Transverse colon (tissue), 4 donors: ENCODE measurements at regions not wholly inside any gene's neighbourhood (a gene's known extent, or its start where the extent isn't known, plus 50 kb on each side); places are given as distances from the start of the nearest gene placed in this dataset.

Experiments used
- DNase-seq: peaks from one replicate; pipeline ENCODE4 v3.0.0-alpha.2; 2019
- H3K27ac ChIP-seq, 4 donors: fragments of 200-600 bp; sonication (generic); 2 replicates each; pipeline ENCODE4 v1.5.1; 2016 to 2018; ENCODE audit warnings: inconsistent platforms in 4 of 4
- H3K27me3 ChIP-seq: fragments of 200-600 bp; sonication (generic); 2 replicates; pipeline ENCODE4 v1.5.1; 2017; ENCODE audit warnings: inconsistent platforms
- H3K36me3 ChIP-seq, 4 donors: fragments of 200-600 bp; sonication (generic); 2 replicates each; pipeline ENCODE4 v1.5.1; 2017 to 2019; ENCODE audit warnings: inconsistent platforms in 4 of 4
- H3K4me1 ChIP-seq, 4 donors: fragments of 200-600 bp; sonication (generic); 2 replicates each; pipeline ENCODE4 v1.5.1; 2017 to 2020; ENCODE audit warnings: inconsistent platforms in 4 of 4
- H3K4me3 ChIP-seq, 4 donors: fragments of 200-600 bp; sonication (generic); 1 replicate in 1 of 4; 2 replicates in 3 of 4; pipeline versions ENCODE4 v1.5.1 to v1.6.1; 2017 to 2019; ENCODE audit warnings: inconsistent platforms in 4 of 4
- H3K9me3 ChIP-seq, 2 donors: fragments of 200-600 bp; sonication (generic); 2 replicates each; pipeline ENCODE4 v1.5.1; 2017 to 2019; ENCODE audit warnings: inconsistent platforms in 2 of 2
- CTCF ChIP-seq, 5 experiments: fragments of 200-600 bp in 3 of 5; fragments of 450-650 bp in 2 of 5; sonication (generic) in 3 of 5; IDR thresholded peaks; 1 replicate in 2 of 5; 2 replicates in 3 of 5; pipeline ENCODE4 v1.5.1; 2016 to 2017; ENCODE audit warnings: antibody characterized with exemption in 5 of 5, inconsistent platforms in 3 of 5, mild to moderate bottlenecking in 2 of 5, moderate library complexity in 1 of 5
- EP300 ChIP-seq: sonication (generic); formaldehyde crosslinking; IDR thresholded peaks from one replicate; pipeline ENCODE4 v1.6.1; 2017; ENCODE audit warnings: antibody characterized with exemption, low read depth
- POLR2A ChIP-seq: fragments of 450-650 bp; IDR thresholded peaks from one replicate; pipeline ENCODE4 v1.6.1; 2016; ENCODE audit warnings: antibody characterized with exemption, mild to moderate bottlenecking, moderate library complexity
- POLR2AphosphoS5 ChIP-seq, 3 donors: sonication (generic); formaldehyde crosslinking; IDR thresholded peaks; one replicate each; pipeline ENCODE4 v1.6.1; 2016; ENCODE audit warnings: antibody characterized with exemption in 3 of 3
- WGBS, 2 donors: methylation state at CpG; one replicate each; pipeline ENCODE4 v1.1.5; 2018; ENCODE audit warnings: low coverage in 1 of 2; 5-methylcytosine and 5-hydroxymethylcytosine counted together
- in situ Hi-C, 4 donors: fragments of 200-750 bp; cut with MboI; loops; one replicate each; pipeline versions ENCODE4 v1.15.0 to v1.15.1; 2017; ENCODE audit warnings: low sequenced_read_pairs in 3 of 4, low pct_ligation_motif_present in 1 of 4, low pct_unique_long_range_greater_than_20kb in 1 of 4
- intact Hi-C: fragments of 100-400 bp; cut with DNase I; formaldehyde crosslinking; loops from one replicate; pipeline ENCODE4 v1.15.1; 2023; ENCODE audit warnings: low total_unique reads

GRCh38 chr12:80025638-80026037, 73.7 kb upstream of the OTOGL start:
- intact Hi-C loops = no loop called here
- TF ChIP-seq CTCF (IDR thresholded peaks at IDR 0.05) (no peak), POLR2AphosphoS5 (IDR thresholded peaks at IDR 0.05) (no peak), POLR2A (no peak), EP300 (no peak)

GRCh38 chr12:80019691-80020090, 79.6 kb upstream of the OTOGL start:
- H3K27ac ChIP-seq = no peak overlapping the region
- in situ Hi-C loops = no loop called here

More at GRCh38 chr12:80025638-80026037, 73.7 kb upstream of the OTOGL start:
- Histone ChIP-seq H3K9me3 (peaks cover 3 to 5% of the 10 kb centered on the region in 2 donors), H3K4me1 (no peaks in the 10 kb centered on the region), H3K36me3 (no peaks in the 10 kb centered on the region), H3K27me3 (no peaks in the 10 kb centered on the region), H3K4me3 (no peak overlapping the region), H3K27ac (no peak overlapping the region)
- in situ Hi-C loops = no loop called here
- DNase-seq = no peak

GRCh38 chr12:80018119-80018518, 81.2 kb upstream of the OTOGL start:
- H3K36me3 ChIP-seq = no peaks in the 10 kb centered on the region
- no peaks in the 10 kb centered on the region for H3K27me3 ChIP-seq
- intact Hi-C loops = no loop called here
- peak overlapping the region; percentile 45 to 69 (median 50) for H3K27ac ChIP-seq
- no peak for DNase-seq
- WGBS, 2 donors = 65 to 75% methylated on average over 4 of the region's 4 CpGs
- H3K4me3 ChIP-seq = no peak overlapping the region
- TF ChIP-seq POLR2A (no peak), EP300 (no peak), POLR2AphosphoS5 (IDR thresholded peaks at IDR 0.05) (no peak), CTCF (IDR thresholded peaks at IDR 0.05) (no peak)
- in situ Hi-C loops = no loop called here
- H3K4me1 ChIP-seq = peaks cover 0 to 11% (median 0%) of the 10 kb centered on the region in 4 donors
- H3K9me3 ChIP-seq = no peaks in the 10 kb centered on the region

More at GRCh38 chr12:80019691-80020090, 79.6 kb upstream of the OTOGL start:
- WGBS, 2 donors = 86 to 87% methylated on average over 3 to 5 of the region's 5 CpGs
- Histone ChIP-seq H3K4me1 (peaks cover 0 to 11% (median 0%) of the 10 kb centered on the region in 4 donors), H3K36me3 (no peaks in the 10 kb centered on the region), H3K27me3 (no peaks in the 10 kb centered on the region), H3K9me3 (no peaks in the 10 kb centered on the region), H3K4me3 (no peak overlapping the region)
- no peak for TF ChIP-seq CTCF (IDR thresholded peaks at IDR 0.05)
- no peak for TF ChIP-seq EP300
- TF ChIP-seq POLR2A = no peak
- intact Hi-C loops = no loop called here
- no peak for DNase-seq

- WGBS, 2 donors = 44 to 67% methylated on average over 1 of the region's 1 CpG
- H3K4me1 ChIP-seq = peaks cover 0 to 11% (median 0%) of the 10 kb centered on the region in 4 donors
- intact Hi-C loops = no loop called here
- H3K27ac ChIP-seq = peak overlapping the region; percentile 24 to 69 (median 48)
- DNase-seq = no peak
- H3K27me3 ChIP-seq = no peaks in the 10 kb centered on the region
- TF ChIP-seq EP300 (no peak), CTCF (IDR thresholded peaks at IDR 0.05) (no peak), POLR2AphosphoS5 (IDR thresholded peaks at IDR 0.05) (no peak), POLR2A (no peak)
- H3K9me3 ChIP-seq = no peaks in the 10 kb centered on the region
- in situ Hi-C loops = no loop called here
- H3K36me3 ChIP-seq = no peaks in the 10 kb centered on the region
- no peak overlapping the region for H3K4me3 ChIP-seq
Observed at GRCh38 chr12:80017261-80017870, 82.0 kb upstream of the OTOGL start.
